ENCODE measurements at regions not wholly inside any gene's neighbourhood (a gene's known extent, or its start where the extent isn't known, plus 50 kb on each side); places are given as distances from the start of the nearest gene placed in this dataset.

- Histone ChIP-seq H3K27ac (no peak overlapping the region), H3K27me3 (replicated peaks; ENCODE audit: insufficient read depth) (no peaks in the 10 kb centered on the region), H3K4me3 (no peak overlapping the region), H3K9me3 (no peaks in the 10 kb centered on the region), H3K36me3 (no peaks in the 10 kb centered on the region), H3K4me1 (replicated peaks) (no peaks in the 10 kb centered on the region)
- intact Hi-C loops (cut with DNase I): no loop called here
- DNase-seq (ENCODE audit: low spot score): no peak
- 59% methylated on average over 5 of the region's 5 CpGs for WGBS
- TF ChIP-seq CTCF (IDR thresholded peaks at IDR 0.05) (no peak), POLR2A (IDR thresholded peaks at IDR 0.05) (no peak), POLR2AphosphoS5 (IDR thresholded peaks at IDR 0.05) (no peak)
These were observed 57.2 kb upstream of the CCND2 start for GRCh38 chr12:4216187-4216927.

GRCh38 chr12:4215229-4216186 is 58.1 kb upstream of the CCND2 start:
- H3K27ac ChIP-seq: no peak overlapping the region
- 72% methylated on average over 18 of the region's 18 CpGs for WGBS
- no peak for DNase-seq (ENCODE audit: low spot score)
- H3K9me3 ChIP-seq: no peaks in the 10 kb centered on the region
- H3K4me3 ChIP-seq: no peak overlapping the region
- H3K4me1 ChIP-seq (replicated peaks): no peaks in the 10 kb centered on the region
- no peak for TF ChIP-seq POLR2AphosphoS5 (IDR thresholded peaks at IDR 0.05)
- no peak for TF ChIP-seq POLR2A (IDR thresholded peaks at IDR 0.05)
- no peak for TF ChIP-seq CTCF (IDR thresholded peaks at IDR 0.05)
- H3K36me3 ChIP-seq: no peaks in the 10 kb centered on the region
- intact Hi-C loops (cut with DNase I): no loop called here
- no peaks in the 10 kb centered on the region for H3K27me3 ChIP-seq (replicated peaks; ENCODE audit: insufficient read depth)

- Histone ChIP-seq H3K27ac (no peak overlapping the region), H3K4me3 (no peak overlapping the region), H3K36me3 (no peaks in the 10 kb centered on the region), H3K9me3 (no peaks in the 10 kb centered on the region), H3K27me3 (replicated peaks; ENCODE audit: insufficient read depth) (no peaks in the 10 kb centered on the region), H3K4me1 (replicated peaks) (no peaks in the 10 kb centered on the region)
- DNase-seq (ENCODE audit: low spot score): no peak
- WGBS: 85% methylated on average over 8 of the region's 8 CpGs
- TF ChIP-seq CTCF (IDR thresholded peaks at IDR 0.05) (no peak), POLR2A (IDR thresholded peaks at IDR 0.05) (no peak), POLR2AphosphoS5 (IDR thresholded peaks at IDR 0.05) (no peak)
- intact Hi-C loops (cut with DNase I): no loop called here
These were observed 58.7 kb upstream of the CCND2 start for GRCh38 chr12:4214877-4215228.

- DNase-seq (ENCODE audit: low spot score): no peak
- H3K4me1 ChIP-seq (replicated peaks): no peaks in the 10 kb centered on the region
- H3K9me3 ChIP-seq: no peaks in the 10 kb centered on the region
- no peaks in the 10 kb centered on the region for H3K27me3 ChIP-seq (replicated peaks; ENCODE audit: insufficient read depth)
- TF ChIP-seq POLR2AphosphoS5 (IDR thresholded peaks at IDR 0.05): no peak
- TF ChIP-seq CTCF (IDR thresholded peaks at IDR 0.05): no peak
- TF ChIP-seq POLR2A (IDR thresholded peaks at IDR 0.05): no peak
- no peaks in the 10 kb centered on the region for H3K36me3 ChIP-seq
- 75% methylated on average over 6 of the region's 6 CpGs for WGBS
- H3K4me3 ChIP-seq: no peak overlapping the region
- intact Hi-C loops (cut with DNase I): no loop called here
- no peak overlapping the region for H3K27ac ChIP-seq
These were observed 60.1 kb upstream of the CCND2 start for GRCh38 chr12:4213471-4213870.
